Bronchial epithelial cell (primary cell): ENCODE measurements at regions not wholly inside any gene's neighbourhood (a gene's known extent, or its start where the extent isn't known, plus 50 kb on each side); places are given as distances from the start of the nearest gene placed in this dataset.

Experiments
- DNase-seq: peaks from one replicate; pipeline ENCODE4 v3.0.0-alpha.2; 2010; ENCODE audit warnings: low read depth
- FAIRE-seq: peaks from 2 replicates; lab custom pipeline; 2011; peaks lifted over from hg19 to GRCh38; lab: Jason Lieb, UNC
- H3K27me3 ChIP-seq: 2 replicates; pipeline ENCODE4 v1.5.1; 2011; ENCODE audit warnings: low read length; ENCODE audit not compliant: control insufficient read depth, insufficient read depth
- H3K36me3 ChIP-seq: 2 replicates; pipeline ENCODE4 v1.5.1; 2011; ENCODE audit warnings: low read length; ENCODE audit not compliant: control insufficient read depth, insufficient read depth
- H3K4me3 ChIP-seq: 2 replicates; pipeline ENCODE4 v1.5.1; 2011; ENCODE audit warnings: mild to moderate bottlenecking, low read depth, low read length, control low read depth
- TF ChIP-seq, protein P1 (sequence below): IDR thresholded peaks from 2 replicates; pipeline ENCODE4 v1.5.1; 2011; ENCODE audit warnings: mild to moderate bottlenecking, moderate library complexity, low read length, control low read depth, inconsistent platforms; ENCODE audit not compliant: insufficient read depth, severe bottlenecking

DNA sequence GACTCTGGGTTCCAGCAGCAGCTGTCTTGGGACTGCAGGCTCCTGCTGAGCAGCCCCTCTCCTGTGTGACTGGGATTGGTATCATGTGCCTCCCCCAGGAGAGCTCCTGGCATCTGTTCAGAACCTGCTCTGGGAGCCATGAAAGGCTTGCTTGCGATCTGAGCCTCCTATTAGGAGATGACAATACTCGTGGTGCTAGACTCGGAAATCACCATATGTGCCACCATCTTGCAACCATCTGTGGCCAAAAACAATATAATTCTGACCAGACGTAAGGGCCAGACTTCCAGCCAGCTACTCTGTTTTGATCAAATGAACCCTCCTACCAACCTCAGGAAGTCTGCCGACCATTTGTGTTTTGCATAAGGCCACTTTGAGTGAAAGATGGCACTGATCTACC, 484.7 kb downstream of the IRS2 start:
- DNase-seq (no peak), FAIRE-seq (no peak)
- Histone ChIP-seq H3K27me3 (no peaks in the 10 kb centered on the region), H3K4me3 (no peak overlapping the region), H3K36me3 (no peaks in the 10 kb centered on the region)
- TF ChIP-seq, protein P1, sequence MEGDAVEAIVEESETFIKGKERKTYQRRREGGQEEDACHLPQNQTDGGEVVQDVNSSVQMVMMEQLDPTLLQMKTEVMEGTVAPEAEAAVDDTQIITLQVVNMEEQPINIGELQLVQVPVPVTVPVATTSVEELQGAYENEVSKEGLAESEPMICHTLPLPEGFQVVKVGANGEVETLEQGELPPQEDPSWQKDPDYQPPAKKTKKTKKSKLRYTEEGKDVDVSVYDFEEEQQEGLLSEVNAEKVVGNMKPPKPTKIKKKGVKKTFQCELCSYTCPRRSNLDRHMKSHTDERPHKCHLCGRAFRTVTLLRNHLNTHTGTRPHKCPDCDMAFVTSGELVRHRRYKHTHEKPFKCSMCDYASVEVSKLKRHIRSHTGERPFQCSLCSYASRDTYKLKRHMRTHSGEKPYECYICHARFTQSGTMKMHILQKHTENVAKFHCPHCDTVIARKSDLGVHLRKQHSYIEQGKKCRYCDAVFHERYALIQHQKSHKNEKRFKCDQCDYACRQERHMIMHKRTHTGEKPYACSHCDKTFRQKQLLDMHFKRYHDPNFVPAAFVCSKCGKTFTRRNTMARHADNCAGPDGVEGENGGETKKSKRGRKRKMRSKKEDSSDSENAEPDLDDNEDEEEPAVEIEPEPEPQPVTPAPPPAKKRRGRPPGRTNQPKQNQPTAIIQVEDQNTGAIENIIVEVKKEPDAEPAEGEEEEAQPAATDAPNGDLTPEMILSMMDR, result no peak

GRCh38 chr13:109301276-109301675, 485.1 kb downstream of the IRS2 start:
- Histone ChIP-seq H3K4me3 (no peak overlapping the region), H3K36me3 (no peaks in the 10 kb centered on the region), H3K27me3 (no peaks in the 10 kb centered on the region)
- TF ChIP-seq, protein P1, result no peak
- FAIRE-seq (no peak), DNase-seq (no peak)

GRCh38 chr13:109297628-109298027, 488.8 kb downstream of the IRS2 start:
- FAIRE-seq, result no peak
- peak; percentile 80 for DNase-seq
- Histone ChIP-seq H3K36me3 (no peaks in the 10 kb centered on the region), H3K27me3 (no peaks in the 10 kb centered on the region), H3K4me3 (no peak overlapping the region)
- TF ChIP-seq, protein P1, result no peak

DNA sequence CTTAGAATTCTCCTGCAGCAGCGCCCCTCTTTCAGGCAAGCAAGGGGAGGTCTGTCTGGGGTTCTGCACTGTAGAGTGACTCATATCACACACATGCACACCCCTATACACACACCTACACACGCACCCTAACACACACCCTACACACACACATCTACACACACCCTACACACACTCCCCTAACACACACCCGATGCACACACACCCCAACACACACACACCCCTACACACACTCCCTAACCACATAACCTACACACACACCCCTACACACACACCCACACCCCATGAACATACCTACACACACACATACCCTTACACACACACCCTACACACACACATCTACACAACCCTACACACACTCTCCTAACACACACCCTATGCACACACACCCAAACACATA, 493.2 kb downstream of the IRS2 start:
- FAIRE-seq (peak; percentile 97), DNase-seq (no peak)
- no peaks in the 10 kb centered on the region for H3K27me3 ChIP-seq
- TF ChIP-seq, protein P1, result no peak
- H3K4me3 ChIP-seq, result no peak overlapping the region
- H3K36me3 ChIP-seq, result no peaks in the 10 kb centered on the region

- TF ChIP-seq, protein P1, result no peak
- FAIRE-seq (no peak), DNase-seq (no peak)
- Histone ChIP-seq H3K27me3 (no peaks in the 10 kb centered on the region), H3K4me3 (no peak overlapping the region), H3K36me3 (no peaks in the 10 kb centered on the region)
These were observed 498.2 kb downstream of the IRS2 start for GRCh38 chr13:109288151-109288709.

- Histone ChIP-seq H3K4me3 (no peak overlapping the region), H3K36me3 (no peaks in the 10 kb centered on the region), H3K27me3 (no peaks in the 10 kb centered on the region)
- FAIRE-seq (no peak), DNase-seq (no peak)
- TF ChIP-seq, protein P1, result no peak
These were observed 498.8 kb downstream of the IRS2 start for GRCh38 chr13:109287553-109287952.
